Memory B cell (primary cell): ENCODE measurements at regions not wholly inside any gene's neighbourhood (a gene's known extent, or its start where the extent isn't known, plus 50 kb on each side); places are given as distances from the start of the nearest gene placed in this dataset.

Experiments
- ATAC-seq: fragments of 150-1000 bp; cut with Tn5 transposase; 2 replicates; pipeline ENCODE4 v1.10.0; 2021; ENCODE audit warnings: low read depth, mild to moderate bottlenecking, moderate library complexity
- DNase-seq, 2 donors: peaks; one replicate each; pipeline ENCODE4 v3.0.0; 2022; ENCODE audit warnings: low spot score in 2 of 2
- H3K27ac Mint-ChIP-seq: one replicate; pipeline ENCODE4 v1.8.0; 2022; ENCODE audit warnings: mild to moderate bottlenecking, moderate library complexity, mixed read lengths
- H3K27me3 Mint-ChIP-seq: one replicate; pipeline ENCODE4 v1.8.0; 2022; ENCODE audit warnings: mixed read lengths
- H3K36me3 Mint-ChIP-seq: one replicate; pipeline ENCODE4 v1.8.0; 2022; ENCODE audit warnings: mild to moderate bottlenecking, mixed read lengths
- H3K4me1 Mint-ChIP-seq: one replicate; pipeline ENCODE4 v1.8.0; 2022; ENCODE audit warnings: mixed read lengths
- H3K4me3 Mint-ChIP-seq: one replicate; pipeline ENCODE4 v1.8.0; 2022; ENCODE audit warnings: mild to moderate bottlenecking, moderate library complexity, mixed read lengths
- H3K9me3 Mint-ChIP-seq: one replicate; pipeline ENCODE4 v1.8.0; 2022; ENCODE audit warnings: mixed read lengths

DNA sequence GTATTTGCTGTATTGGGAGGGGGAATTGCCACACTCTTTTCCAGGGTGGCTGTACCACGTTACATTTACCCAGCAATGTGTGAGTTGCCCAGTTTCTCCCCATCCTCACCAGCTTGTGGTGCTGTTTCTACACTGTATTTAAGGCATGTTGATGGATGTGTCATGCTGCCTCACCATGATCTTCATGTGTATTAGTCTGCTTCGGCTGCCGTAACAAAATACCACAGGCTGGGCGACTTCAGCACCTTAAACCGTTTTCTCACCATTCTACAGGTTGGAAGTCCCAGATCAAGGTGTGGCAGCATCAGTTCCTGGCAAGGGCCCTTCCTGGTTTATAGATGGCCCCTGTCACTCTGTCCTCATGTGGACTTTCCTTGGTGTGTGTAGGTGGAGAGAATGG is 169.7 kb downstream of the IGLL1 start:
- Mint-ChIP-seq H3K9me3 (no peaks in the 10 kb centered on the region), H3K4me1 (peaks cover 3% of the 10 kb centered on the region), H3K4me3 (no peak overlapping the region), H3K36me3 (no peaks in the 10 kb centered on the region), H3K27ac (no peak overlapping the region), H3K27me3 (no peaks in the 10 kb centered on the region)
- DNase-seq: no peak
- no peak for ATAC-seq

DNA sequence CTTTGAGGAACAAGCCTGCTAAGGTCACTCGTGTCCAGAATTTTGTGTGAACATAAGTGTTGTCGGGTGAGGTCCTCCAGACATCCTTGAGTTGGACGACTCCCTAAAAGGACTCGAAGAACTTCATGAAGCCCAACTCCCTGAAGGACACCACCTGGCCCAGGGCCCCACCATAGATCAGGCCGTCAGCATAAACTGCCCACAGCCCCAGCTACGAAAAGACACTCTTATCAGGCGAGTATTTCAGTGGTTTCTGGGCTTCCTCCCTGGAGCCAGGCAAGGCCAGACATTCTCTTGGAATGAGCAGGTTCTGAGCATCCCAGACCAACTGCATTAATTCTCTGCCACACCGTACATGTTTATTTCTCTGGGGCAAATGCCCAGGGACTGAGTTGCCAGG is 170.1 kb downstream of the IGLL1 start:
- no peaks in the 10 kb centered on the region for H3K36me3 Mint-ChIP-seq
- H3K27ac Mint-ChIP-seq: no peak overlapping the region
- no peak for DNase-seq
- peaks cover 3% of the 10 kb centered on the region for H3K4me1 Mint-ChIP-seq
- H3K4me3 Mint-ChIP-seq: no peak overlapping the region
- ATAC-seq: no peak
- H3K27me3 Mint-ChIP-seq: no peaks in the 10 kb centered on the region
- no peaks in the 10 kb centered on the region for H3K9me3 Mint-ChIP-seq

GRCh38 chr22:23408321-23408720 is 171.8 kb downstream of the IGLL1 start:
- no peak for ATAC-seq
- no peaks in the 10 kb centered on the region for H3K36me3 Mint-ChIP-seq
- H3K27me3 Mint-ChIP-seq: no peaks in the 10 kb centered on the region
- no peaks in the 10 kb centered on the region for H3K9me3 Mint-ChIP-seq
- no peak overlapping the region for H3K4me3 Mint-ChIP-seq
- H3K27ac Mint-ChIP-seq: no peak overlapping the region
- H3K4me1 Mint-ChIP-seq: peaks cover 3% of the 10 kb centered on the region
- DNase-seq: no peak

- Mint-ChIP-seq H3K27ac (no peak overlapping the region), H3K4me3 (no peak overlapping the region), H3K4me1 (no peaks in the 10 kb centered on the region), H3K36me3 (no peaks in the 10 kb centered on the region), H3K9me3 (no peaks in the 10 kb centered on the region), H3K27me3 (no peaks in the 10 kb centered on the region)
- no peak for DNase-seq
- no peak for ATAC-seq
Observed at GRCh38 chr22:23405366-23405851, 174.7 kb downstream of the IGLL1 start.

DNA sequence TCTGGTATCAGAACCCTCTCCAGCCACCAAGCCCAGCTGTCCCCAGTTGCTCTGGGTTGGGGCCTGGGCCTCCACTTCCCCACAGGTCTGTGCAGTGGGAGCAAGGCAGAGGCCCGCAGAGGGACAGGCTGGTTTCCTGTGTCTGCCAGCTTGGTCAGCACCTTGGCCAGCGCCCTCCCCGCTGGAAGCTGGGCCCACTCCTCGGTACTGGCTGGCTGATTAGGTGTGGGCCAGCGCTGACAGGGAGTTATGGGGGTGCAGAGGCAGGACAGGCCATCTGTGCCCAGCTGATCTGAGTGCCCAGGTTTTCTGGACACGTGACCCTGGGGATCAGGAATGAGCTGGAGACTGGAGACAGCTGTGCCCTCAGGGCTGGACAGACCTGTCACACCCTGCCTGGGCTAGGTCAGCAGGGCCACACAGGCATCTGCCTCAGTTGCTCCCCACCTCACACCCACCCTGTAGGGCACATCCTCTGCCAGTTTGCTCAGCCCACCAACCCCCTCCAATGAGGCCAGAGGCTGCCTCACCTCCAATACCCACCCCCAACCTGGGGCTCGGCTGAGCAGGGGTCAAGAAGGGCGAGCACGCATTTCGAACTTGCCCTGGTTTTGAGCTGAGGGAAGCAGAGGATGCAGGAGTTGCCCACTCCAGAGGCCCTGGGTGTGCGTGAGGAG is 175.3 kb downstream of the IGLL1 start:
- no peak overlapping the region for H3K4me3 Mint-ChIP-seq
- H3K27ac Mint-ChIP-seq: no peak overlapping the region
- H3K9me3 Mint-ChIP-seq: no peaks in the 10 kb centered on the region
- H3K27me3 Mint-ChIP-seq: no peaks in the 10 kb centered on the region
- DNase-seq: no peak
- H3K36me3 Mint-ChIP-seq: no peaks in the 10 kb centered on the region
- no peaks in the 10 kb centered on the region for H3K4me1 Mint-ChIP-seq
- ATAC-seq: no peak

GRCh38 chr22:23403720-23404688 is 176.1 kb downstream of the IGLL1 start:
- Mint-ChIP-seq H3K36me3 (no peaks in the 10 kb centered on the region), H3K4me3 (no peak overlapping the region), H3K27ac (no peak overlapping the region), H3K27me3 (no peaks in the 10 kb centered on the region), H3K9me3 (no peaks in the 10 kb centered on the region), H3K4me1 (no peaks in the 10 kb centered on the region)
- no peak for DNase-seq
- no peak for ATAC-seq

- Mint-ChIP-seq H3K4me1 (no peaks in the 10 kb centered on the region), H3K9me3 (no peaks in the 10 kb centered on the region)
Observed at GRCh38 chr22:23403152-23403719, 176.9 kb downstream of the IGLL1 start.

DNA sequence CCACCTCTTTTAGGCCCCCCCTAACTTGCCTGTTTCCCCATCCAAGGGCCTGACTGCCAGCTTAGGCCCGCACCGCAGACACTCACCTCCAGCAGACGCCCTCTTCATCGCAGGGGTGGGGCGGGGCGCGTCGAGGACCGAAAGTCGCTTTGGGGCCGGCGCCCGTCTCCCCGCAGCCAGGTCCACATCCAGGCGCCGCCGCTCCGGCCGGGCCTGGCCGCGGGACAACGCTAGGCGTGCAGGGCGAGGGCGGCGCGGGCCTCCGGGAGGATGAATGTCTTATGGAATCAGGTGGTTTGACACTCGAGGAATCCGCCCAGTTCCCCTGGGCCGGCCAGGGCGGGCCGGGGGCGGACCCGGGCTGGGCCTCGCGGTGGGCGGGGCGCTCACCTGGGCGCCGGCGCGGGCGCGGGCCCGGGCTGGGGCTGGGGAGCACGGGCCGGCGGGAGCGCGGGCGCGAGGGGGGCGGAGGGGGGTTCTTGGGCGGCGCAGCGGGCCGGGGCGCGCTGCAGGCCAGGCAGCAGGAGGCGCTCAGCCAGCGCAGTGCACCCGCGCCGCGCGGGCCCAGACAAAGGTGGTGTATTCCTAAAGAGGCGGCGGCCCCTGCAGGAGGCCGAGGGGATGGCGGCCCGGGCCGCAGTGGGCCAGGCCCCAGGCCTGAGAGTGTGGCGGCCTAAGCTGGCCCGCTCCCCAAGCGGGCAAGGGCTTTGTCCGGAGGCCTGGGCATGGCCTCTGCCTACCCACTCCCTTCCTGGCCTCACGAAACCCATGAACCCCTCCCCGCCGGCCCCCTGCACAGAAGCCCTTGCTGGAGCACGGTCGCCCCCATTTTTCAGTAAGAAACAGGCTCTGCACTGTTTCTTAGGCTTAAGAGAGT is 177.6 kb downstream of the IGLL1 start:
- Mint-ChIP-seq H3K36me3 (no peaks in the 10 kb centered on the region), H3K4me1 (no peaks in the 10 kb centered on the region), H3K27ac (no peak overlapping the region), H3K9me3 (no peaks in the 10 kb centered on the region), H3K4me3 (peak overlapping the region; percentile 29), H3K27me3 (no peaks in the 10 kb centered on the region)
- ATAC-seq (peak; percentile 94), DNase-seq (peak; percentile 65 to 68)

More at GRCh38 chr22:23403152-23403719, 176.9 kb downstream of the IGLL1 start:
- ATAC-seq: no peak
- Mint-ChIP-seq H3K27me3 (no peaks in the 10 kb centered on the region), H3K36me3 (no peaks in the 10 kb centered on the region), H3K27ac (no peak overlapping the region), H3K4me3 (peak overlapping the region; percentile 37)
- DNase-seq: no peak

GRCh38 chr22:23401910-23402274 is 178.2 kb downstream of the IGLL1 start:
- Mint-ChIP-seq H3K4me1 (no peaks in the 10 kb centered on the region), H3K9me3 (no peaks in the 10 kb centered on the region), H3K27me3 (no peaks in the 10 kb centered on the region), H3K4me3 (no peak overlapping the region), H3K36me3 (no peaks in the 10 kb centered on the region), H3K27ac (no peak overlapping the region)
- ATAC-seq (no peak), DNase-seq (no peak)

- Mint-ChIP-seq H3K4me3 (peak overlapping the region; percentile 27), H3K36me3 (no peaks in the 10 kb centered on the region), H3K4me1 (no peaks in the 10 kb centered on the region), H3K27ac (no peak overlapping the region), H3K9me3 (no peaks in the 10 kb centered on the region), H3K27me3 (no peaks in the 10 kb centered on the region)
- DNase-seq (no peak), ATAC-seq (no peak)
Observed at GRCh38 chr22:23401111-23401909, 178.8 kb downstream of the IGLL1 start.

DNA sequence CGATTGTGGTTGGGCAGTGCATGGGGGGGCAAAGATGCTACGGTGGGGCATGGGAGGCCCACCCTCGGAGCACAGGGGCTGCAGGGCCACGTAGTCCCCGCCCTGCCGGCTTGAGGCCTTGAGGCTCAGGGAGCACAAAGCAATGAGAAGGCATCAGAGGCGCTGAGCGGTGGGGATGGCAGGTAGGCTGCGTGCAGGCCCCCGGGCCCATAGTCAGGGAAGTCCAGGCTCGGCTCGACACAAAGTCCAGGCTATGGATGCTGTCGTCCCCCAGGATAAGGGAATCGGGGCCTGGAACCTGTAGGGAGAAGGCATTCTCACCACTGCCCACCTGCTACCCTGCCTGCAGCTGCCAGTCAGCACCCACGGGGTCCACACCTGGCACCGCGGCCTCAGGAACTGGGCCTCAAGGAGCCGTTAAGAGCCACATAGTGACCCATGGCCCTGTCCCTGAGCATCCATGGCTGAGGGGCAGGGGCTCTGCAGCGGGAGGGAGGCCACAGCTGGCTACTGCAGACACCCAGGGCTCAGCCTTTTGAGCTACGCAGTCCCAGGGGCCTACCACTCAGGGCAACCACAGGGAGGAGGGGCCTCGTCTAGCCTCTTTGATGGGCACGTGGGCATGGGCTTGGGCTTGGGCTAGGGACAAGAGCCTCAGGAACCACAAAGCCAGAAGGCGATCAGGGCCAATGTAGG is 179.7 kb downstream of the IGLL1 start:
- H3K27me3 Mint-ChIP-seq: no peaks in the 10 kb centered on the region
- no peak overlapping the region for H3K4me3 Mint-ChIP-seq
- H3K4me1 Mint-ChIP-seq: no peaks in the 10 kb centered on the region
- H3K27ac Mint-ChIP-seq: no peak overlapping the region
- ATAC-seq (no peak), DNase-seq (no peak)
- no peaks in the 10 kb centered on the region for H3K36me3 Mint-ChIP-seq
- no peaks in the 10 kb centered on the region for H3K9me3 Mint-ChIP-seq

DNA sequence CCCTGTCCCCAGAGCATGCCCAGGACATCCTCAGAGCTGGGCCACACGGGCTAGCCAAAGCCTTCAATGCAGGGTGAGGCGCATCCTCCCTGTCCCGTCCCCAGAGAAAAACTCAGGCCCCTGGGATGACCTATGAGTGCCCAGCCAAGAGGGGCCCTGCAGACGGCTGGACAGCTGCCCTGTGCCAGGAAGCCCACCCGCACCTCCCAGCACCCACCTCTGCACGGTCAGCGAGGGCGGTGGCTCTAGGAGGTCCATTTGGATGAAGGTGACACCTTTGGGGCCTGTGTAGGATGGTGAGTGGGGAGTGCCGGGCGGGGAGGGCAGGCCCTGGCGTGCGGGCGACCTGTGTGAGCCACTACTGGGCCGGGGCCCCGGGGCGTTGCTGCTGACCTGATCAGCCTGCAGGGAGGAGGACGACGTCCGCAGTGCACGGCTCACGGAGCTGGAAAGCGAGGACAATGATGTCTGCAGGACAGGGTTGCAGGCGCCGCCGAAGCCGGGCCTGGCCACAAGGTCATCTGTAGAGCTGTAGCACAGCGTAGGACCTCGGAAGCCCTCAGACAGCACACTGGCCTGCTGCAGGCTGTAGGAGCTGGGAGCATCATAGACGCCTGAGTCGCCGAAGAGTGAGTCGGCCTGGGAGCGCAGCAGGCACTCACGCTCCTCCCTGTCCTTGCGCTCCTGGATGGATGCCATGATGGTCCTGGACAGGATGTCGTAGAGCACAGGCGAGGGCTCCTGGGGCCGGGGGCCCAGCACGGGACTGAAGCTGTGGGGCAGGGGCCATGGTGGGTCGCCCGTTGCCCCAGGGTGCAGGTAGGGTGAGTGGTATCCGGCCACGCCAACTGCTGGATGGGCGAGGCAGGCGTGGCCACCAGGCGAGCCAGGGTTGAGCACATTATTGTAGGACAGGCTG is 180.5 kb downstream of the IGLL1 start:
- Mint-ChIP-seq H3K4me3 (no peak overlapping the region), H3K36me3 (no peaks in the 10 kb centered on the region), H3K27ac (no peak overlapping the region), H3K4me1 (no peaks in the 10 kb centered on the region), H3K9me3 (no peaks in the 10 kb centered on the region), H3K27me3 (no peaks in the 10 kb centered on the region)
- DNase-seq (no peak), ATAC-seq (no peak)
